Body of pancreas (tissue), 4 donors: ENCODE measurements at regions not wholly inside any gene's neighbourhood (a gene's known extent, or its start where the extent isn't known, plus 50 kb on each side); places are given as distances from the start of the nearest gene placed in this dataset.

Experiments used
- POLR2A ChIP-seq, 3 donors: fragments of 450-650 bp; IDR thresholded peaks; one replicate each; pipeline ENCODE4 v1.6.1; 2016; ENCODE audit warnings: antibody characterized with exemption in 3 of 3, mild to moderate bottlenecking in 2 of 3
- TF ChIP-seq, protein P1 (sequence below), 7 experiments: fragments of 450-650 bp in 4 of 7; fragments of 200-600 bp in 3 of 7; sonication (generic) in 3 of 7; IDR thresholded peaks; one replicate each; pipeline ENCODE4 v1.5.1; 2016 to 2019; ENCODE audit warnings: antibody characterized with exemption in 7 of 7

DNA sequence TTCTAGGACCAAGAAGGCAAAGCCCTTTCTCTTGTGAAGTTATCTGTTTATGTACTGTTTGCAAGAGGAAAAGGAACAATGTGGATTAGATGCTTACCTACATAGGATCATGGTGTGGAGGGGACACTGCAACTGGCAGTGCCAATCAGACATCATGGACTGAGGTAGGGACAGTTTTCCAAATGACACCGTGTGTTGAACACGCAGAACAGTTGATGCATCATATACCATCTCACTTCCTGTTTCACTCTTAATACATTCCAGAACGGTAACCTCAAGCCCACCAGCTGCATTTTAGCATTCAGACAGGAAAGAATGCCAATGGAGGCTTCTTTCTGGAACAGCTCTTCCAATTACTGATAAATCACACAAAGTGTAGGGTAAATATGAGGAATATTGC lies 397.7 kb upstream of the LMCD1 start:
- TF ChIP-seq, protein P1, sequence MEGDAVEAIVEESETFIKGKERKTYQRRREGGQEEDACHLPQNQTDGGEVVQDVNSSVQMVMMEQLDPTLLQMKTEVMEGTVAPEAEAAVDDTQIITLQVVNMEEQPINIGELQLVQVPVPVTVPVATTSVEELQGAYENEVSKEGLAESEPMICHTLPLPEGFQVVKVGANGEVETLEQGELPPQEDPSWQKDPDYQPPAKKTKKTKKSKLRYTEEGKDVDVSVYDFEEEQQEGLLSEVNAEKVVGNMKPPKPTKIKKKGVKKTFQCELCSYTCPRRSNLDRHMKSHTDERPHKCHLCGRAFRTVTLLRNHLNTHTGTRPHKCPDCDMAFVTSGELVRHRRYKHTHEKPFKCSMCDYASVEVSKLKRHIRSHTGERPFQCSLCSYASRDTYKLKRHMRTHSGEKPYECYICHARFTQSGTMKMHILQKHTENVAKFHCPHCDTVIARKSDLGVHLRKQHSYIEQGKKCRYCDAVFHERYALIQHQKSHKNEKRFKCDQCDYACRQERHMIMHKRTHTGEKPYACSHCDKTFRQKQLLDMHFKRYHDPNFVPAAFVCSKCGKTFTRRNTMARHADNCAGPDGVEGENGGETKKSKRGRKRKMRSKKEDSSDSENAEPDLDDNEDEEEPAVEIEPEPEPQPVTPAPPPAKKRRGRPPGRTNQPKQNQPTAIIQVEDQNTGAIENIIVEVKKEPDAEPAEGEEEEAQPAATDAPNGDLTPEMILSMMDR (IDR thresholded peaks at IDR 0.05) = no peak
- no peak for TF ChIP-seq POLR2A (IDR thresholded peaks at IDR 0.05)
